SK-N-SH (cell line): ENCODE measurements at regions not wholly inside any gene's neighbourhood (a gene's known extent, or its start where the extent isn't known, plus 50 kb on each side); places are given as distances from the start of the nearest gene placed in this dataset.

ENCODE experiments used
- CTCF ChIA-PET: fragments of 300-600, 350-600 bp; formaldehyde crosslinking; extraction: SDS; loops from one replicate; lab custom pipeline; 2021; lab: Yijun Ruan, JAX
- POLR2A ChIA-PET: fragments of 350-600 bp; sonication (Branson Sonifier 250); formaldehyde crosslinking; extraction: SDS; loops from one replicate; lab custom pipeline; 2020; ENCODE audit warnings: antibody characterized with exemption, inconsistent platforms; lab: Yijun Ruan, JAX
- DNase-seq: peaks from one replicate; pipeline ENCODE4 v3.0.0; 2012
- H2AFZ ChIP-seq: fragments of 200-600 bp; sonication (generic); 2 replicates; pipeline ENCODE4 v1.8.1; 2016; ENCODE audit warnings: antibody characterized with exemption, mild to moderate bottlenecking, low read depth
- H3F3A ChIP-seq: fragments of 200-600 bp; sonication (generic); replicated peaks from 2 replicates; pipeline ENCODE3; 2016; ENCODE audit warnings: antibody characterized with exemption, mild to moderate bottlenecking; ENCODE audit not compliant: insufficient read depth
- H3K27ac ChIP-seq, 2 experiments: fragments of 200-500 bp in 1 of 2; fragments of 200-600 bp in 1 of 2; sonication (Bioruptor generic) in 1 of 2; sonication (generic), shearing (Covaris generic) in 1 of 2; 2 replicates each; pipeline versions ENCODE4 v1.5.1 to v1.6.1; 2014 to 2016; ENCODE audit warnings: low read depth in 2 of 2, inconsistent platforms in 1 of 2, low read length in 1 of 2, mild to moderate bottlenecking in 1 of 2, mixed read lengths in 1 of 2
- H3K27me3 ChIP-seq: fragments of 200-600 bp; sonication (generic), shearing (Covaris generic); 2 replicates; pipeline ENCODE4 v1.6.1; 2016; ENCODE audit warnings: mixed run types; ENCODE audit not compliant: insufficient read depth
- H3K36me3 ChIP-seq, 2 experiments: fragments of 200-500 bp in 1 of 2; fragments of 200-600 bp in 1 of 2; sonication (Bioruptor generic) in 1 of 2; sonication (generic) in 1 of 2; replicated peaks in 1 of 2; 2 replicates each; pipeline versions ENCODE3 to v1.5.1; 2014 to 2016; ENCODE audit warnings: low read length in 1 of 2, mild to moderate bottlenecking in 1 of 2; ENCODE audit not compliant: insufficient read depth in 2 of 2, control insufficient read depth in 1 of 2
- H3K4me1 ChIP-seq, 2 experiments: fragments of 200-500 bp in 1 of 2; fragments of 200-600 bp in 1 of 2; sonication (Bioruptor generic) in 1 of 2; sonication (generic), shearing (Covaris generic) in 1 of 2; 2 replicates each; pipeline versions ENCODE4 v1.5.1 to v1.6.1; 2014 to 2016; ENCODE audit warnings: low read depth in 1 of 2, low read length in 1 of 2, mixed run types in 1 of 2; ENCODE audit not compliant: insufficient read depth in 2 of 2, control insufficient read depth in 1 of 2
- H3K4me2 ChIP-seq: fragments of 200-600 bp; sonication (generic), shearing (Covaris generic); 2 replicates; pipeline ENCODE4 v1.6.1; 2017; ENCODE audit warnings: mixed run types
- H3K4me3 ChIP-seq, 2 experiments: fragments of 200-500 bp in 1 of 2; fragments of 200-600 bp in 1 of 2; sonication (Bioruptor generic) in 1 of 2; sonication (generic), shearing (Covaris generic) in 1 of 2; 2 replicates each; pipeline versions ENCODE4 v1.5.1 to v1.8.1; 2014 to 2016; ENCODE audit warnings: low read depth in 2 of 2, inconsistent platforms in 1 of 2, low read length in 1 of 2, mild to moderate bottlenecking in 1 of 2, mixed read lengths in 1 of 2, moderate library complexity in 1 of 2
- H3K79me2 ChIP-seq: fragments of 200-600 bp; sonication (generic); 2 replicates; pipeline ENCODE4 v1.8.1; 2017; ENCODE audit warnings: mild to moderate bottlenecking; ENCODE audit not compliant: insufficient read depth
- H3K9ac ChIP-seq: fragments of 200-600 bp; sonication (generic); 2 replicates; pipeline ENCODE4 v1.6.1; 2017; ENCODE audit warnings: mixed run types
- H3K9me2 ChIP-seq: fragments of 200-600 bp; sonication (generic); 2 replicates; pipeline ENCODE4 v1.6.1; 2017; ENCODE audit warnings: mixed run types
- H3K9me3 ChIP-seq: fragments of 200-600 bp; sonication (generic); 2 replicates; pipeline ENCODE4 v1.6.1; 2017; ENCODE audit warnings: mixed run types, mild to moderate bottlenecking, moderate library complexity
- H4K20me1 ChIP-seq: fragments of 200-600 bp; sonication (generic); 2 replicates; pipeline ENCODE4 v1.6.1; 2017; ENCODE audit warnings: mild to moderate bottlenecking, mixed run types; ENCODE audit not compliant: insufficient read depth
- GATA2 ChIP-seq: sonication (generic); formaldehyde crosslinking; IDR thresholded peaks from 2 replicates; pipeline ENCODE4 v1.5.0; 2020; ENCODE audit warnings: mild to moderate bottlenecking, missing genetic modification reagents
- JUND ChIP-seq: IDR thresholded peaks from 2 replicates; pipeline ENCODE4 v1.4.0; 2012
- NFIC ChIP-seq: IDR thresholded peaks from 2 replicates; pipeline ENCODE4 v1.4.0; 2012; ENCODE audit warnings: borderline replicate concordance
- RAD21 ChIP-seq: IDR thresholded peaks from 2 replicates; pipeline ENCODE4 v1.6.1; 2012; ENCODE audit warnings: mild to moderate bottlenecking, low read length
- REST ChIP-seq: IDR thresholded peaks from 2 replicates; pipeline ENCODE4 v1.6.1; 2012; ENCODE audit warnings: mild to moderate bottlenecking, low read depth, low read length, moderate library complexity
- RXRA ChIP-seq: IDR thresholded peaks from 2 replicates; pipeline ENCODE4 v1.4.0; 2012; ENCODE audit warnings: low read depth, mild to moderate bottlenecking, borderline replicate concordance
- TCF12 ChIP-seq: IDR thresholded peaks from 2 replicates; pipeline ENCODE4 v1.4.0; 2012
- WGBS: methylation state at CpG from one replicate; pipeline ENCODE4 v1.1.6; 2017; ENCODE audit warnings: low lambda C conversion rate; 5-methylcytosine and 5-hydroxymethylcytosine counted together

GRCh38 chr1:244186372-244186771, 135.3 kb downstream of the ZBTB18 start:
- no peak for DNase-seq
- Histone ChIP-seq H3K4me2 (no peak overlapping the region), H3K79me2 (no peaks in the 10 kb centered on the region), H3K9me3 (no peaks in the 10 kb centered on the region), H3K9ac (no peak overlapping the region), H3K27ac (no peak overlapping the region), H3K4me3 (no peak overlapping the region), H3K36me3 (no peaks in the 10 kb centered on the region), H2AFZ (no peak overlapping the region), H4K20me1 (no peaks in the 10 kb centered on the region), H3K27me3 (no peaks in the 10 kb centered on the region), H3K4me1 (no peaks in the 10 kb centered on the region), H3K9me2 (no peaks in the 10 kb centered on the region), H3F3A (no peaks in the 10 kb centered on the region)
- WGBS = 94% methylated on average over 10 of the region's 10 CpGs
- CTCF ChIA-PET = no interaction called here
- TF ChIP-seq GATA2 (CRISPR knock-in tag) (no peak), NFIC (no peak)
- POLR2A ChIA-PET = no interaction called here

GRCh38 chr1:244187310-244187709, 136.2 kb downstream of the ZBTB18 start:
- TF ChIP-seq TCF12 (no peak), RXRA (no peak), RAD21 (no peak)
- no peaks in the 10 kb centered on the region for H3K36me3 ChIP-seq
- no peak overlapping the region for H3K27ac ChIP-seq
- H3K4me1 ChIP-seq = no peaks in the 10 kb centered on the region
- no peak for DNase-seq
- H3K79me2 ChIP-seq = no peaks in the 10 kb centered on the region
- no peaks in the 10 kb centered on the region for H3K9me3 ChIP-seq
- no peak overlapping the region for H2AFZ ChIP-seq
- H4K20me1 ChIP-seq = no peaks in the 10 kb centered on the region
- no peaks in the 10 kb centered on the region for H3K27me3 ChIP-seq
- ChIA-PET CTCF (no interaction called here), POLR2A (no interaction called here)
- no peaks in the 10 kb centered on the region for H3K9me2 ChIP-seq
- no peak overlapping the region for H3K4me2 ChIP-seq
- H3K9ac ChIP-seq = no peak overlapping the region
- no peak overlapping the region for H3K4me3 ChIP-seq
- 94% methylated on average over 6 of the region's 12 CpGs for WGBS
- H3F3A ChIP-seq = no peaks in the 10 kb centered on the region

DNA sequence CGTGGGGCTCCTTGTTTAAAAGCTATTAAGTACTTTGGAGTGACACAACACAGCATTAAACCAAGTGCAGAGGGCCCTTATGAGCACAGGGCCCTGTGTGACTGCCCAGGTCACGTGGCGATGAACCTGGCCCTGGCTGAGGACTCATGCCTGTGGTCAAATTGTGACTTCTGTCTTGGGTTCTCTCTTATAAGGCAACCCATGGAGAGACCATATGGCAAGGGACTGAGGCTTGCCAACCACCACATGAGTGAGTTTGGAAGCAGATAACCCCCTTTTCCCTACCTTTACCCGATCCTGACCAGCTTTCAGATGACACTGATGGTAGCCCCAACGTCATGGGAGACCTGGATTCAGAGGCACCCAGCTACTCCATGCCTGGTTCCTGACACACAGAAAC, 140.5 kb downstream of the ZBTB18 start:
- no peaks in the 10 kb centered on the region for H3K9me2 ChIP-seq
- WGBS = 79% methylated on average over 5 of the region's 5 CpGs
- H3K9ac ChIP-seq = no peak overlapping the region
- no peaks in the 10 kb centered on the region for H3K4me1 ChIP-seq
- POLR2A ChIA-PET = no interaction called here
- CTCF ChIA-PET = interaction anchor here (1.3 to 2.3 kb wide), 3 partner anchors 8 to 90 kb away, joined by 3 to 6 read pairs (median 3); no protein-coding TSS in a partner anchor
- no peaks in the 10 kb centered on the region for H4K20me1 ChIP-seq
- H3K36me3 ChIP-seq = no peaks in the 10 kb centered on the region
- no peaks in the 10 kb centered on the region for H3K79me2 ChIP-seq
- peaks cover 3% of the 10 kb centered on the region for H3F3A ChIP-seq
- H3K4me3 ChIP-seq = no peak overlapping the region
- no peak for DNase-seq
- no peak for TF ChIP-seq RXRA
- no peak for TF ChIP-seq REST
- no peak for TF ChIP-seq JUND
- TF ChIP-seq, all 33 proteins: peak for 0
- Histone ChIP-seq H3K27me3 (no peaks in the 10 kb centered on the region), H3K27ac (no peak overlapping the region), H2AFZ (no peak overlapping the region), H3K4me2 (no peak overlapping the region), H3K9me3 (no peaks in the 10 kb centered on the region)
